OCI-LY7 (cell line): ENCODE measurements at regions not wholly inside any gene's neighbourhood (a gene's known extent, or its start where the extent isn't known, plus 50 kb on each side); places are given as distances from the start of the nearest gene placed in this dataset.

ENCODE experiments used
- CTCF ChIP-seq: fragments of 200-600 bp; sonication (generic); conservative IDR thresholded peaks from 2 replicates; pipeline ENCODE4 v1.5.1; 2014; ENCODE audit warnings: mild to moderate bottlenecking, antibody characterized with exemption, low read length, moderate library complexity, mixed read lengths
- EZH2phosphoT487 ChIP-seq: fragments of 200-600 bp; sonication (generic); IDR thresholded peaks from 2 replicates; pipeline ENCODE4 v1.6.1; 2018; ENCODE audit warnings: low read depth, borderline replicate concordance, mild to moderate bottlenecking, mixed run types, antibody characterized with exemption, low read length, moderate library complexity, mixed read lengths

- no peak for TF ChIP-seq CTCF
- no peak for TF ChIP-seq EZH2phosphoT487
Observed at GRCh38 chr12:124663771-124664366, 96.5 kb upstream of the NCOR2 start.
